ENCODE measurements at regions not wholly inside any gene's neighbourhood (a gene's known extent, or its start where the extent isn't known, plus 50 kb on each side); places are given as distances from the start of the nearest gene placed in this dataset.

- TF ChIP-seq SP1 (IDR thresholded peaks at IDR 0.05), result no peak
- TF ChIP-seq HDGF (IDR thresholded peaks at IDR 0.05; ENCODE audit: borderline replicate concordance), result no peak
- no peak for TF ChIP-seq BHLHE40 (IDR thresholded peaks at IDR 0.05; ENCODE audit: borderline replicate concordance)
- no peak for TF ChIP-seq TARDBP (IDR thresholded peaks at IDR 0.05)
- TF ChIP-seq FOXK2 (IDR thresholded peaks at IDR 0.05), result no peak
- TF ChIP-seq FOXM1 (IDR thresholded peaks at IDR 0.05; ENCODE audit: borderline replicate concordance), result no peak
- TF ChIP-seq FOXA1 (IDR thresholded peaks at IDR 0.05), result no peak
- TF ChIP-seq CTBP1 (IDR thresholded peaks at IDR 0.05; ENCODE audit: borderline replicate concordance), result no peak
- no peak for TF ChIP-seq ELF4 (IDR thresholded peaks at IDR 0.05)
These were observed 123.5 kb upstream of the ZFHX3 start for GRCh38 chr16:73171380-73171779.

Data from HEK293T (cell line).